ENCODE measurements at regions not wholly inside any gene's neighbourhood (a gene's known extent, or its start where the extent isn't known, plus 50 kb on each side); places are given as distances from the start of the nearest gene placed in this dataset.
A peak's percentile ranks its signal among the peaks of the same experiment; 100 is the strongest.

DNA sequence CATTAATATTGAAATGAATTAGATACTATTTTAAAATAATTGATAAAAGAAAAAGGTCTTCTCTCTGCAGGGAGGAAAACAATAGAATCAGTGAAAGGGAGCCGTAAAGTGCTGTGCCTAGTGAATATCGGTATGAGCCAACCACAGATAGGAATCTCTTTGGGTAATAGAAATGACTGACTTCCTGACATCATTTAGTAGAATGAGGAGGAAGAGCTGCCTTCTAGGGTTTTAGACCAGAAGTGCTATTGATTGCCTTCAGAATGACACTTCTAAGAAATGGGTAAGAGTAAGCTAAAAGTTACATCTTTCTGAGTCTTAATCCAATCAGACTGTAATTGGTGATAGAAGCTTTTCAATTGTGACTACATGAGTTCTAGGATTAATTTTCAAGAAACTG lies 134.0 kb upstream of the MAP9 start:
- no peak for DNase-seq

DNA sequence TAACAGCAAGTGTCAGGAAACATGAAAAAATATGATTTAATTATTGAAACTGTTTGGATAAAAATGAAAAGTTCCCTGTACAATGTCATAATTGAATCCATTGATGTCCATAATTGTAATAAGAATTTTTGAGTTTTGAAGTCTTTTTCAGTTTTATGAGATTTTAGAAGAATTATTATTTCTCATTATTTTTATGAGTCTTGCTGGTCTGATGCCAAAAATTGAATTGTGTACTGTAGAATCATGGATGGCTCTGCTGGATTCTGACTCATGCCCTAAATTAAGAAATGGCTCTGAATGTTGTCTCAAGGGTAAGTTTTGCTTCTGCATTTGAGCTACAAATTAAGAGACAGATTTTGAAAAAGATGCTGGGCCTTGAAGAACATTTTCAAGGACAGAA lies 132.8 kb upstream of the MAP9 start:
- DNase-seq, result no peak

DNA sequence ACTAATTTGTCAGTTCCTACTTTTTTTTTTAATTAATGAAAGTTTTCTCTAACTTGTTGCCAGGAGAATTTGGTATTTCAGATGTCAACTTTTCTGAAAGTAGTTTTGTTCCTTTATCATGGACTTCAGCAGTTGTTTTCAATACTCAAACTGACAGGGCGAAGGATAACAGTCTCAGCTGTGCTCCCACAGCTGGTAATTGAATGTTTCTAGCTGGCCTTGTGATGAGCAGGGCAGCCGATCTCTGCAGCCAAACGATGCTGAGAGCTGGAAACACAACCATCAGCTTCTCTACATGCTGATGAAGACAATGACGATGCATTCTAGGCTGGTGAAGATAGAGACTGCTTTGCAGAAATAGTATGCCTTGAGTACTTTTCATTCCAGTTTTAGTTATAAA lies 130.0 kb upstream of the MAP9 start:
- no peak for DNase-seq

DNA sequence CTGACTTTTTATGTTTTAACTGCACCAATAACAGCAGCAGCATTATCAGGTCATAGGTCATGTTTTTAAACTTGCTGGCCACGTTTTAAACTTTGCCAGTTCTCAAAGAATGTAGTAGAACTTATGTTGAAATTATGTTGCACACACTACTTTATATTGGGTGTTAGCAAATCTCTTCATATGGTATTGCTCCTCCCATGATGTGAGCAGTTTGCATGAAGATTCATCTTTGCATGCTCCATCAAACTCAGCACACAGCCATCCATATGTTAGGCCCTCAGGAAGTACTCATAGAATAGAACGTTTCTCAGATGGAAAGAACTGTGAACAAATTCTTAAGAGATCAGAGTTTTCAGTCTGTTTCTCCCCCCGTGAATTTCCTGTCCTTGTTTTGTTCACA lies 128.6 kb upstream of the MAP9 start:
- DNase-seq, result no peak

DNA sequence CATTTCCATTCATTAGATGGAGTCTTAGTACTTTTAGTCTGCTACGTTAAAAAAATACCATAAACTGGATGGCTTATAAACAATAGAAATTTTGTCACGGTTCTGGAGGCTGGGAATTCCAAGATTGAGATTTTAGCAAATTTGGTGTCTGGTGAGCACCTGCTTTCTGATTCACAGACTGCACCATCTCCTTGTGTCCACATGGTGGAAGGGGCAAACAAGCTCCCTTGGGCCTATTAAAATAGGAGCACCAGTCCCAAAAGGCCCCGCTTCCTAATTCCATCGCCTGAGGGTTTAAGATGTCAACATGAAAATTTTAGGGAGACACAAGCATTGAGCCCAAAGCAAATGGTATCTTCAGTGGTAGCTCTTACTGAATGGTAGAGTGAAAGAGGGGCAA lies 120.5 kb upstream of the MAP9 start:
- no peak for DNase-seq

DNA sequence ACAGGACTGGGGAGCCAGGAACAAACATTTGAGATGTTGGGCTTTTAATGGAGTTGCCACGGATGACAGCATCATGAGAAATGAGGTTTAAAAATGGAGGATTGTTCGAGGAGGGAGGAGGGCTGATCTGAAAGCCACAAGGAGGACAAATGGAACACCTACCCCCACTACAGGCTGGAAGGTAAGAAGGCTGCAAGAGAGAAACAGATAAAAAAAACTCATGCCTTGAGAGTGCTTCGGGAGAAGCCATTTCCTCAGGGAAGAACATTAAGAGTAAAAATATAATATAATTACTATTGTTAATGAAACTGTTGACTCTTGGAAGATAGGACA lies 119.5 kb upstream of the MAP9 start:
- DNase-seq, result no peak

DNA sequence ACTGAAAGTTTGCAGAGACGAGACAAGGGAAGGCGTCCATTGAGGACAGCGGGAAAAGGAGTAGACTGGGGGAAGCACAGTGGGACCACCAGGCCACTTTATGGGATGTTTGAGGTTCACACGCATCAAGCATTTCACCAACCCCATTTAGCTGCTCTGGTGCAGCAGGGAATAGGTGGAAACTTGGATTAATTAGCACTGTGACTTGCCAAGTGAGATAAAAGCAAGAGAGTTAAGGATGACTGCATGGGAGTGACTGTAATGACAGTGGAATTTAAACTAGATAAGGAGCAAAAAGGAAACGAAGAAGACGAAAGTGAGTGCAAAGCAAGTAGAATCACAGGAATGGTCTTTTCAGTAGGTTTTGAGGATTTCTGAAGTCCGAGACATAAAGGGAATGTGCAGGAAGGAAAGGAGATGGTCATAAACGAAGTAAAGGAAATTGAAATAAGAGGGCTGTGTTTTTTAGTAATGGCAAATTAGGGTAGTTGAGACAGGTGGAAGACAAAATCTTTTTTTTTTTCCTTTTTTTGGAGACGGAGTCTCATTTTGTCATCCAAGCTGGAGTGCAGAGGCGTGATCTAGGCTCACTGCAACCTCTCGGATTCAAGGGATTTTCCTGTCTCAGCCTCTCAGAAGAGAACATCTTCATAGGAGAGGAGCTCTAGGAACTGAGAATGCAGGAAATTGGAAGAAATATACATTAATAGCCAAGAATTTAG lies 119.0 kb upstream of the MAP9 start:
- DNase-seq, result no peak

DNA sequence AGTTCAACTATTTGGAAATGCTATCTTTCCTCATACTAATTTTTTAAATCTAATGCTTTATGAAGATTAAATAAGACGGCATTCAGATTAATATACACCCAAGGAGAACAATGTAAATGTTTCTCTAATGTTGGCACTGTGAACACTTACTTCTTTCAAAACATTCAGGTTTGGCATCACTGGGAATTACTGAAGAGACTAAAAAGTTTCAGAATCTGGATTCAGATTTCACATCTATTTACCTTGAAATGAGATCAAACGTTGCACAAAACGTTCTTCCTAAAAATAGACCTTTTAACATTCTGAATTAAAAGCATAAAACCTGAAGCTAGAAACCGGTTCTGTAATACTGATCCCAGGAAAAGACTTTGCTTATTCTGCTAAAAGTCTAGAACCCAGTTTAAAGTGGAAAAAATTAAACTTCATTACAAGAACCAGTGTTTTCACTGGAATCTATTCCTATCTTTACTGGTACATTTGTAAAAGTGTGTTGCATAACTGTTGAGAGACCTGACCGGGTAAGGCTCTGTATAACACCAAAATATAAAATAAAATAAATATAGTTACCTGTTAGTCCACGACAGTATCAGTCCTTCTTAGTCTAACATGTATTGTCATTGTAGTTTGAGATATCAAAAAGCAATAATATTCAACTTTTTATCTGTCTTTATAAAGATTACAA lies 117.4 kb upstream of the MAP9 start:
- DNase-seq, result no peak

DNA sequence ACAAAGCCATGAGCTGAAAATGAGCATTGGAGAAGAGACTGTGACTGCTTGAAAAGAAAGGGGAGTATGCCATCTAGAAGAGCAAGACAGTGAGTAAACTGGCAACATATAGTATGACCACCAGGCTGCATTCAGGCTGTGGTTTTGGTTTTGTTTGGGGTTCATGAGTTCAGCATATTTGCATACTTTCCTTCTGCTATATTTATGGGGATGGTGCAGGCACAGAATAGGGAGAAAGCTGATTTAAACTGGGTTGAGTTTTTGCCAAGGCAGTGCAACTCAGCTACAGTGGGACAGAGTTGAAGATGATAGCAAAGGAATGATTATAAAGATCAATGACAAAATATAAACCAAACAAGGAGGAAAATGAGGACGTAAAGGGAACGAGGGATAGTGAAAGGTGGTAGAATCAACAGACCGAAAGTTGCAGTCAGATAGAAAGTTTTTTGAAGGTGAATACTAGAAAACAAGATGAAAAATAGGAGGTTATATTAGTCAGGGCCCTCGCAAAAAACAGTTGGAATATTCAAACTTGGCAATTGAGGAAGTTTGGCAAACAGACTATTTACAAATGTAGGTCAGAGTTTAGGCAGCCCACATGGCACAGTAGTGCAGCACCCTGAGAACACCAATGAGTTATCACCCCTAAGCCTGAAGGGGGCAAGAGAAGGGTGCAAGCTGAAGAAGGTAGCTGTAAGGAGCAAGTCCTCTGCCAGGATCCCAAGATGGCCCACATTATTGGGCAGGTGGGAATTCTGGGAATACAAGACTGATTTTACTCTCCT lies 114.8 kb upstream of the MAP9 start:
- DNase-seq, result no peak

DNA sequence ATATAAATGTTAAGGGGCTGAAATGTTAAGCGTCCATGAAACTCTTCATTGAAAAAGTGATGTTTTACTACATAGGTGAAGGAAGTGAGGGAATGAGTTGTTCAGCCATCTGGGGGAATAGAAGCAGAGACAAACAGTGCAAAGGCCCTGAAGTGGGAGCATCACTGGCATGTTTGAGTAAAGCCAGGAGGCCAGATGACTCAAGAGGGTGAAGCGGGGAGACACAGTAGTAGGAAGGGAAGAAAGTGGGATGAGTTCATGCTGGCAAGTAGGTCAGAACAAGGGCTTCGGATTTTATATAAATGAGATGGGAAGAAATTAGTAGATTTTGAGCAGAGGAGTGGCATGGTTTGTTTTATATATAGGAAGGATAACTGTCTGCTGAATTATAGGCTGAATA lies 112.5 kb upstream of the MAP9 start:
- no peak for DNase-seq

DNA sequence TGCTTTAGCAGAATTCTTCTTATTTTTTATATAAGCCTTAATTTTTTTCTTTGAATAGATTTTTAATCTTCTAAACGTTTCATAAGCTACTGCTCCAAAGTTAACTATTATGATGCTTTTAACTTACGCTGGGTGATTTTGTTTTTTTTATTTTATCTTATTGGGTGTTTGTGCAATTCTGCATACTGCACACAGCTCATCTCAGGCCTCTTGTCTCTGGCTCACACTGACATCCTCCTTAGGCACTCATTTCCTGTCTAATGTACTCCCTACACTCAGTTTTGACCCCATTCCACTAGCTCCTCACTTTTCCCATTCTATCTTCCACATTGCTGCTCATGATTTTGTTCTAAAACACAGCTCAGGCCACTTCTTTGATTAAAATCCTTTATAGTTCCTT lies 111.9 kb upstream of the MAP9 start:
- no peak for DNase-seq

DNA sequence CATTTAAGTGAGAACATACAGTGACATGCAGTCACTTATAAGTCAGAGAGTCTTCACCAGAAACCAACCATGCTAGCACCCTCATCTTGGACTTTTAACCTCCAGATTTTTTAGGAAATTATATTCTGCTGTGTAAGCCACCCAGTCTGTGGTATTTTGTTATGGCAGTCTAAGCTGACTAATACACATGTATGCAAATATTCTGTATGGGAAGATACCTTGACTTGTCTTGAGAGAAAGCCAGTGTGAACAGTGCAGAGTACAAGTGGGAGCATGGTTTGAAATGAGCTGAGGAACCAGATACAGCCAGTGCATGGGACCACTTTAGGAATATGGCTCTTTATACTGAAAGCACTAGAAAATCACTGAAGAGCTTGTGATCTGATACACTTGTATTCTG lies 110.4 kb upstream of the MAP9 start:
- no peak for DNase-seq

DNA sequence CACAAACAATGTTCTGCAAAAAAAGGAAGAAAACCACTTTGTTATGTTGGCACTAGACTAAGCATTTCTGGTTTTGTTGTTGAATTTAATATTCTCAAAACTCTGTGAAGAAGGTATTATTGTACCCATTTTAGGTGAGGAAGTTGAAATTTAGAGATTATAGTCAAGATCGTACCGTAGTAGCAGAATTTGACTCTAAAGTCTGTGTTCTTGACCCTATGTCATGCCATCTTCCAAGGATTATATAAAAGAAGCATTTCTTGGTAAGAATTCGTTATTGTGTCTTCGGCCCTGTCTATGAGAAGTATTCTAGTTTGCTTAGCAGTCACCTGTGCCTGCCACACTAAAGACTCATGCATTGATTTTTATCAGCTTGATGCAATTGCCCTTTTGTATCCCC lies 104.4 kb upstream of the MAP9 start:
- DNase-seq, result no peak

DNA sequence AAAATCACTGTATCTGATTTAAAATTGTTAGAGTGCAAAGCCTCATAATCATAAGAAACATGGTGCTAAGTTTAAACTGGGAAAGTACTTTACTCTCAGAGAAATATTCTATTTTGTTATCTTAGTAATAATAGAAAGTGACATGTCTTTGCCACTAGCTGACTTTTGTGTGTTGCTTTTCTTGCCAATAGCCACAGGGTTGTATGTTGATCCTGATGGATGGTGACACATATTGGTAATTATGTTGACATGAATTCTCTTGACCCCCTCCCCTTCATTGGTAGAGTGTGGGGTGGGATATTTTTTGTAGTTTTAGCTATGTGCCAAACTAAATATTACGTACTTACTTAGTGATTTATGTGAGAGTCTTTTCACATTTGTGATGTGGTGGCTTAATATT lies 103.1 kb upstream of the MAP9 start:
- no peak for DNase-seq

DNA sequence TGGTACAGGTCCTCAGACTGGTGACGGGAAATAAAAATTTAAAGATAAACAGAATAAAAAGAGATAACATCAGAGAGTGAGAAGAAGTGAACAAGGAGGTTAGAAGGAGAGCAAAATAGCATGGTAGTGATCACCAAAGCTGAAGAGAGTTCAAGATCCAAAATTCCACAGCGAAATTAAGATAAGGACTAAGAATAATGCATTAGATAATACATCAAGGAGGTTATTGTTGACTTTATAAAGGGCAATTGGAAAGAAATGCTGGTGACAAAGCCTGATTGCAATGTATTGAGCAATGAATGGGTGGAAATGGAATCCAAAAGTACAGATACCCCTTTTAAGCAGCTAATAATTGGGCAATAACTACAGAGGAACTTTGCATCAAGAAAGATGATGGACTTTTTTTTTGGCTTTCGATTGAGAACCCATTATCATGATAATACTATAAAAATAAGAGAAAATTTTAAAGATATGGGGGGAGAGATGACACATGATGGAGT lies 101.6 kb upstream of the MAP9 start:
- DNase-seq, result no peak

DNA sequence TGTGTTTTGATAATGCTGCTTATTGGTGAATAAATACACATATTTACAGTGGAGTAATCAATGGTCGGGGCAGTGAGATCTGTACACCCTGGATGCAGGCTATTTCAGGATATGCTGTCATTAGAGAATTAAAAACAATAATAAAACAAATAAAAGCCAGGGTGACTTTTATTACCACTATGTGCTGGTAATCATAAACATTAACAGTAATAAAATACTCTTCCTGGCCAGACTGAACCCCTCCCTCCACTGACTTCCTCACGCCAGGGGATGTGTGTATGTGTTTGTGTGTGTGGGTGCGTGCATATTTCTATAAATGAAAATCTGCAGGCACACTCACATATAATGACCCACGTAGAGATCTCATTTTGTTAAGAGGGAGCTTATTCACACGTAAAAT lies 98.0 kb upstream of the MAP9 start:
- DNase-seq, result no peak

DNA sequence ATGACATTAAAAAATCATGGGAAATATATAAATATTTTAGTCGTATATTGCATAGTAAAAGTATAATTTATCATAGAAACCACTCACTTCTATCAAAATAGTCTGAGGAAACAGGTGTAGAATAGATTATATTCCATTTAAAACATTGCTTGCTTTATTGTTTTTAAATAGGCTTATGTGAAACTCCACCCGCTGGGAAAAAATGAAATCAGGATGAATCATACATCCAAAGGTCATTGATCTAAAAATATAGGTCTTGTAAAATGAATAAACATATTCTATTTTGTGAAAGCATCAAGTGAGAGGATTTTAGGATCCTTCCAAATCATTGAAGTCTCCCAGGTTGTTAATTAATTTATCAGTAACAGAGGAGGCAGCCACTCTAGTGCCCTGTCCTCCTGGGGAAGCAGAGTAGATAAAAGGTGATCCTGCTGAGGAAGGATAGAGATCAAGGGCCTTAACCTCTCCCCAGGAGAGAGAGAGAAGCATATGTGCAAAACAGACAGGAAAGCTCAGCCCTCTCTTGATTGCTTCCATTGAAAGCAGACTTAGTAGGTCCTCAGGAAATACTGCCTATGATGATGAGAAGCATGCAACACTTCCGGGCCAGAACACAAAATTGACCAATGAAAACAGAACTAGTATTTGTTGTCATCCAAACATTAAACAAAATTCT lies 96.8 kb upstream of the MAP9 start:
- no peak for DNase-seq

DNA sequence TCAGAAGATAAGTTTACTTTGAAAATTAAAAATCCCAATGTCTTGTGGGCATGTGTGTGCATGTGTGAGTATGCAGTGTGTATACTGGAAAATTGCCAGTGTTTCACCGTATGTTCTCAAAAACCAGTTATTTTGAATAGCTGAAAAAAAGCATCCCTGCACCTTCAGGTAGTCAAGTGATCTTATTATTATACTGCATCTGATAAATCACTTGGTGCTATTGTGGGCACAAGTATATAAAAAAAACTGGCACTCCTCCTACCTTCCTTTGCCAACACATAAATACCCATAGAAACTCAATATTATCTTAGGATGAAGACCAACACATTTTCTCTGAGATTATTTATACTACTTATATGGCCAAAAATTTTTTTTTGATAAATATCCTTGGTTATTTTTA lies 91.5 kb upstream of the MAP9 start:
- no peak for DNase-seq

DNA sequence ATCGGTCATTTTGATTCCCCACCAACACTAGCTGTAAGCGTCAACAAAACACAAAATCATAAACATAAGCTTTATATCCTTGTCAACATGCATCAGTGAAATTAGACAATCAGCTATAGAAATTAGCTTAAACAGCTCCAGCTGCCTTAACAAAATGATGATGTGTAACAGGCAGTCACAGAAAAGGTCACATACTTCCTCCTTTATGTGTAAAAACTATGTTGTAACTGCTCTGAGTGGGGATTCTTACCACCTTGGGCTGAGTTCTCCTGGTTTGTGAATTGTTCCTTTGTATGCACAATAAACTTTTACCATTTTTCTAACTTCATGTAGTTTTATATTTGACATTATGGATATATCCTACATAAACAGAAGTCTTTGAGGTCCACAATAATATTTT lies 73.9 kb upstream of the MAP9 start:
- no peak for DNase-seq

DNA sequence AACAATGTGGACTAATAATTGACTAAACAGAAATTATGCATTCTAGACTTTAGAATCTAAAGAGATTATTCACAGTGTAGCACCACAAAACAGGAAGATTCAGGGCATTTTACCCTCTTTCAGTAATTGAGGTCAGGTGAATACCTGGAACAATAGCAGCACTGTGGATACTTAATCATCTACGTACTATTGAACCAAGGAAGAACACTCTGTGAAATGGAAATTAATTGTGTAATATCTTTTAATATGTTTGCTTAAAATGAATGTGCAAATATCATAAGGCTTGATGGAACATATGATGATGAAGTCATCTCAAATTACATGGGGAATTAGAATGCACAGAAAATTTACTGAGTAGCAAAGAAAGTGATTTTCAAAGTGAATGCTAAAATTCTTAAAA lies 68.5 kb upstream of the MAP9 start:
- no peak for DNase-seq

DNA sequence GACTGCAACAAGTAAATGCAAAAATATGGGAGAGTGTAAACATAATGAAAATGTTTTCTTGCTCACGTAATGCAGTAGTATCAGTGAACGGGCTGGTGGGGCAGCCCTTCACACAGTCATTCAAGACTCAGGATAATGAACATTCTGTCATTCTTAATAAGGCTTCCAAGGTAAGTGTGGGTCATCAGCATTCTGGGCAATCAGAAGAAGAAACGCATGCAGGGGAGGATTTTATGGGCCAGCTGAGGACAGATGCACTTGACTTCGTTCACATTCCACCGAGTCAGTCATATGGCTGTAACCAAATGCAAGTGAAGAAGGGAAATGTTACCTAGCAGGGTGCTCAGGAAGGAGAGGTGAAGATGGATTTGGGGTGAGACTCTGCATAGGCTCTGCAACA lies 68.0 kb upstream of the MAP9 start:
- DNase-seq, result no peak

DNA sequence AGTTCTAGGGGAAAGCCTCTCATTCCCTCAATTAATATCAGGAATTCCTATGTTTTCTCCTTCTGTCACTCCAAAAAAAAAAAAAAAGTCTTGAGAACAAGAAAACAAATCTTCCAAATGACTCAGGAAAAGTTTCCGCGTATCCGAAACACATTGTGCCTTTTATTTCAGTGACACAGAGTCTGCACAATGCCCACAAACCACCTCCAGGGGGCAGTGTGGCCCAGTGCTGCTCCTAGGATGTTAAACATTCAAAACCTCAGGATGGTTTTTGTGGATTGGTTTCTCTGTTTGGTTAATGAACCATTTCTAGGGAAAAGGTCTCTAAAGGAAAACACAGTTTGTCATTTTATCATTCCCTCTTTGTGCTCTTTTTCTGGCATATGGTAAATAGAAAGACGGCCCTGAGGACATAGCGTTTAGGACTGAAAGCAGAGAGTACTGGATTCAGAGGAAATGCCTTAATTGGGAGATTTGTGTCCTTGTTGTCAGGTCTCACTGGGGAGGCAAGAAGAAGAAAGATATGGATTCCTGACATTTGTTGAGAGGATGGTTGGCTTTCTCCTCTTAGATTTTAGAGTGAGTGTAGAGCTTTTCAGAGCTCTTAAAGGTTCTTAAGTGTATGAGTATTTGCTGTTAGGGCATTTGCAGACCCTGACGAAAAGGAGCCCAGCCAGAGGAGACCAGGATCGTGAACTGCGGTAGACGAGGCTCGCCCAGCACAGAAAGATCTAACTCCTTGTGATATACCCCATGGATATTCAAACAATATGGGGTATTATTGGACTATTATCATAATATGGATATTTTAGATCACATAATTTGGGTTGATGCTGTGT lies 65.7 kb upstream of the MAP9 start:
- peak; percentile 19 for DNase-seq

DNA sequence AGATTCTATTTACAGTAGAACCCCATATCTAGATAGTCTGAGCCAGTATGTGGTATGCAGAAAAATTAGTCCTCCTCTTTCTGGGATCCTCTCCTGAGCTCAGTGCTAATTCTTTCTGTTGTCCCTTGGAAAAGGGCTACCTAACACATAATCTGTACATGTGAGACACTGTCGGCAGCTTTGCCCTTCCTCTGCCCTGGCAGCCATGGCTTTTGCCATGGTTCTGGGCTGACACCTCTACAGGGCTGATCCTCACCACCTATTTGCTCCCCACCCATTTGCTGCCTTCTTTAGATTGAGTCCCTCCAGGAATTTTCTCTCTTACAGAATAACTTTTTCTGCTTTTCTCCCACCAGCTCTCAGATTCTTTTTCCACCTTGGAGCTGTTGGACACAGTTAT lies 64.7 kb upstream of the MAP9 start:
- no peak for DNase-seq

Measured in NCI-H1694 treated with DMSO at 0.1 percent for 48 hours (cell line).